ENCODE measurements at regions not wholly inside any gene's neighbourhood (a gene's known extent, or its start where the extent isn't known, plus 50 kb on each side); places are given as distances from the start of the nearest gene placed in this dataset.

GRCh38 chr4:159899596-159899995, 796.7 kb downstream of the RAPGEF2 start:
- DNase-seq = no peak
- Histone ChIP-seq H3K9me3 (no peaks in the 10 kb centered on the region), H3K27me3 (no peaks in the 10 kb centered on the region), H3K4me3 (no peak overlapping the region), H3K4me1 (peaks cover 0 to 2% (median 0%) of the 10 kb centered on the region in 4 donors), H3K36me3 (no peaks in the 10 kb centered on the region), H3K27ac (no peak overlapping the region)
- in situ Hi-C loops (cut with MboI; ENCODE audit: low pct_ligation_motif_present in 1 of 4, low pct_unique_long_range_greater_than_20kb in 1 of 4, low sequenced_read_pairs in 3 of 4) = no loop called here
- intact Hi-C loops (cut with DNase I; ENCODE audit: low total_unique reads) = no loop called here
- WGBS, 2 donors (ENCODE audit: low coverage in 1 of 2) = 76 to 78% methylated on average over 4 of the region's 4 CpGs
- no peak for TF ChIP-seq POLR2AphosphoS5 (IDR thresholded peaks at IDR 0.05)
- no peak for TF ChIP-seq EP300 (IDR thresholded peaks at IDR 0.05; ENCODE audit: low read depth)

- no peaks in the 10 kb centered on the region for H3K9me3 ChIP-seq
- H3K27me3 ChIP-seq = no peaks in the 10 kb centered on the region
- in situ Hi-C loops (cut with MboI; ENCODE audit: low pct_ligation_motif_present in 1 of 4, low pct_unique_long_range_greater_than_20kb in 1 of 4, low sequenced_read_pairs in 3 of 4) (no loop called here), intact Hi-C loops (cut with DNase I; ENCODE audit: low total_unique reads) (no loop called here)
- TF ChIP-seq POLR2A (IDR thresholded peaks at IDR 0.05) (no peak), CTCF (IDR thresholded peaks at IDR 0.05) (no peak), EP300 (IDR thresholded peaks at IDR 0.05; ENCODE audit: low read depth) (no peak), POLR2AphosphoS5 (IDR thresholded peaks at IDR 0.05) (no peak)
- H3K4me3 ChIP-seq = no peak overlapping the region
- WGBS, 2 donors (ENCODE audit: low coverage in 1 of 2) = 79 to 100% methylated on average over 1 of the region's 1 CpG
- no peaks in the 10 kb centered on the region for H3K36me3 ChIP-seq
- DNase-seq = no peak
- no peak overlapping the region for H3K27ac ChIP-seq
- H3K4me1 ChIP-seq = peaks cover 0 to 2% (median 0%) of the 10 kb centered on the region in 4 donors
Observed at GRCh38 chr4:159900562-159900961, 797.7 kb downstream of the RAPGEF2 start.

GRCh38 chr4:159902648-159903047, 799.8 kb downstream of the RAPGEF2 start:
- no peak for DNase-seq
- 0 to 3% methylated on average over 1 of the region's 1 CpG for WGBS, 2 donors (ENCODE audit: low coverage in 1 of 2)
- intact Hi-C loops (cut with DNase I; ENCODE audit: low total_unique reads) = no loop called here

GRCh38 chr4:159904906-159905305, 802.0 kb downstream of the RAPGEF2 start:
- 52 to 58% methylated on average over 2 of the region's 2 CpGs for WGBS, 2 donors (ENCODE audit: low coverage in 1 of 2)
- Histone ChIP-seq H3K27me3 (no peaks in the 10 kb centered on the region), H3K4me3 (no peak overlapping the region), H3K9me3 (no peaks in the 10 kb centered on the region), H3K27ac (no peak overlapping the region), H3K4me1 (peaks cover 0 to 2% (median 0%) of the 10 kb centered on the region in 4 donors), H3K36me3 (no peaks in the 10 kb centered on the region)
- in situ Hi-C loops (cut with MboI; ENCODE audit: low pct_ligation_motif_present in 1 of 4, low pct_unique_long_range_greater_than_20kb in 1 of 4, low sequenced_read_pairs in 3 of 4) = no loop called here
- intact Hi-C loops (cut with DNase I; ENCODE audit: low total_unique reads) = no loop called here
- TF ChIP-seq EP300 (IDR thresholded peaks at IDR 0.05; ENCODE audit: low read depth) (no peak), POLR2AphosphoS5 (IDR thresholded peaks at IDR 0.05) (no peak), CTCF (IDR thresholded peaks at IDR 0.05) (no peak), POLR2A (IDR thresholded peaks at IDR 0.05) (no peak)
- no peak for DNase-seq

More at GRCh38 chr4:159902648-159903047, 799.8 kb downstream of the RAPGEF2 start:
- Histone ChIP-seq H3K9me3 (no peaks in the 10 kb centered on the region), H3K36me3 (no peaks in the 10 kb centered on the region), H3K27me3 (no peaks in the 10 kb centered on the region), H3K27ac (no peak overlapping the region), H3K4me1 (peaks cover 0 to 2% (median 0%) of the 10 kb centered on the region in 4 donors), H3K4me3 (no peak overlapping the region)
- in situ Hi-C loops (cut with MboI; ENCODE audit: low pct_ligation_motif_present in 1 of 4, low pct_unique_long_range_greater_than_20kb in 1 of 4, low sequenced_read_pairs in 3 of 4) = no loop called here
- TF ChIP-seq POLR2A (IDR thresholded peaks at IDR 0.05) (no peak), POLR2AphosphoS5 (IDR thresholded peaks at IDR 0.05) (no peak), CTCF (IDR thresholded peaks at IDR 0.05) (no peak), EP300 (IDR thresholded peaks at IDR 0.05; ENCODE audit: low read depth) (no peak)

- TF ChIP-seq CTCF (IDR thresholded peaks at IDR 0.05) = no peak
- no peak for TF ChIP-seq POLR2A (IDR thresholded peaks at IDR 0.05)
- TF ChIP-seq EP300 (IDR thresholded peaks at IDR 0.05; ENCODE audit: low read depth) = no peak
- TF ChIP-seq POLR2AphosphoS5 (IDR thresholded peaks at IDR 0.05) = no peak
- H3K9me3 ChIP-seq = no peaks in the 10 kb centered on the region
- H3K4me3 ChIP-seq = no peak overlapping the region
- H3K4me1 ChIP-seq = peaks cover 0 to 2% (median 0%) of the 10 kb centered on the region in 4 donors
- intact Hi-C loops (cut with DNase I; ENCODE audit: low total_unique reads) (no loop called here), in situ Hi-C loops (cut with MboI; ENCODE audit: low pct_ligation_motif_present in 1 of 4, low pct_unique_long_range_greater_than_20kb in 1 of 4, low sequenced_read_pairs in 3 of 4) (no loop called here)
- DNase-seq = no peak
- no peak overlapping the region for H3K27ac ChIP-seq
- no peaks in the 10 kb centered on the region for H3K27me3 ChIP-seq
- H3K36me3 ChIP-seq = no peaks in the 10 kb centered on the region
Observed at GRCh38 chr4:159906051-159906450, 803.2 kb downstream of the RAPGEF2 start.
